DMS 273 (cell line): ENCODE measurements at regions not wholly inside any gene's neighbourhood (a gene's known extent, or its start where the extent isn't known, plus 50 kb on each side); places are given as distances from the start of the nearest gene placed in this dataset.
A peak's percentile ranks its signal among the peaks of the same experiment; 100 is the strongest.
"Not testable (repeated sequence)": the region's sequence is repeated elsewhere in the genome, so short reads cannot be mapped to it uniquely, and the experiment has no call there.

Experiments
- DNase-seq: peaks from one replicate; lab custom pipeline; 2025; ENCODE audit not compliant: unreplicated experiment; lab: John Stamatoyannopoulos, UW

GRCh38 chr12:45490232-45490881 lies 239.1 kb upstream of the ARID2 start:
- DNase-seq, result no peak

- DNase-seq, result no peak
Observed at GRCh38 chr12:45494279-45494678, 235.2 kb upstream of the ARID2 start.

- DNase-seq, result no peak
Observed at GRCh38 chr12:45498645-45499044, 230.9 kb upstream of the ARID2 start.

GRCh38 chr12:45502481-45503128 lies 226.9 kb upstream of the ARID2 start:
- no peak for DNase-seq

- DNase-seq, result no peak
Observed at GRCh38 chr12:45503899-45504298, 225.6 kb upstream of the ARID2 start.

- DNase-seq, result no peak
Observed at GRCh38 chr12:45504316-45505010, 225.0 kb upstream of the ARID2 start.

GRCh38 chr12:45509187-45509586 lies 220.3 kb upstream of the ARID2 start:
- DNase-seq, result no peak

GRCh38 chr12:45509621-45510020 lies 219.9 kb upstream of the ARID2 start:
- DNase-seq, result no peak

GRCh38 chr12:45517381-45517780 lies 212.1 kb upstream of the ARID2 start:
- peak; percentile 28 for DNase-seq

- DNase-seq, result no peak
Observed at GRCh38 chr12:45518291-45519235, 210.9 kb upstream of the ARID2 start.

- no peak for DNase-seq
Observed at GRCh38 chr12:45522227-45522626, 207.3 kb upstream of the ARID2 start.

- not testable (repeated sequence) for DNase-seq
Observed at GRCh38 chr12:45526823-45527222, 202.7 kb upstream of the ARID2 start.

GRCh38 chr12:45532113-45532512 lies 197.4 kb upstream of the ARID2 start:
- DNase-seq, result no peak

GRCh38 chr12:45535610-45536180 lies 193.8 kb upstream of the ARID2 start:
- no peak for DNase-seq

- DNase-seq, result no peak
Observed at GRCh38 chr12:45536284-45536683, 193.2 kb upstream of the ARID2 start.

- peak; percentile 19 for DNase-seq
Observed at GRCh38 chr12:45540661-45541341, 188.7 kb upstream of the ARID2 start.

- DNase-seq, result peak; percentile 78
Observed at GRCh38 chr12:45543887-45544286, 185.6 kb upstream of the ARID2 start.

- no peak for DNase-seq
Observed at GRCh38 chr12:45546545-45546944, 183.0 kb upstream of the ARID2 start.

GRCh38 chr12:45547132-45547531 lies 182.4 kb upstream of the ARID2 start:
- no peak for DNase-seq

GRCh38 chr12:45547822-45548221 lies 181.7 kb upstream of the ARID2 start:
- no peak for DNase-seq
